ENCODE measurements at regions not wholly inside any gene's neighbourhood (a gene's known extent, or its start where the extent isn't known, plus 50 kb on each side); places are given as distances from the start of the nearest gene placed in this dataset.

DNA sequence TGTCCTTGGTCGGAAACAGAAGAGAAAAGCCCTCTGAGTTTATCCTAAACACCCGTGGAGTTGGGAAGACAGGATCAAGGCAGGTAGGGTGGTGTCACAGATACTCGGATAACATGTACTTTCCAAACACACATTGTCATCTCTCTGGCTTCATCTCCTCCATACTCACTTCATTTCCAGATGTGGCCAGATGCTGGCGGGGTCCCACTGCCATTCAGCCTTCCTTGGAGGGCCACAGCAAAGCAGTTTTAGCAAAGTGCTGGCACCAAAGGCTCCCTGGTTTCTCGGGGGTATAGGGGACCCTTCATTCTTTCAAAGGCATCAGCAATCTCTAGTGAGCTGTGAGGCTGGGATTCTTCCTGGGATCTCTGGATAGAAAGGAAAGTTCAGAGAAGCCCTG is 539.5 kb downstream of the TCERG1L start:
- H3K79me1 ChIP-seq (ENCODE audit: insufficient read depth, low read depth, low read length, poor library complexity, severe bottlenecking), result no peaks in the 10 kb centered on the region
- H3K9ac ChIP-seq (ENCODE audit: extremely low read depth, insufficient read length, low read length), result no peak overlapping the region
- no peak overlapping the region for H2BK120ac ChIP-seq (ENCODE audit: low read depth, low read length, poor library complexity, severe bottlenecking)
- no peak overlapping the region for H3K4me2 ChIP-seq (ENCODE audit: insufficient read depth, insufficient read length, low read length)
- no peaks in the 10 kb centered on the region for H3K27me3 ChIP-seq (ENCODE audit: insufficient read depth, low read length)
- no peak overlapping the region for H2BK20ac ChIP-seq (ENCODE audit: low read depth, low read length, poor library complexity, severe bottlenecking)
- no peak overlapping the region for H3K4ac ChIP-seq (ENCODE audit: low read depth, low read length)
- H4K5ac ChIP-seq (ENCODE audit: insufficient read length, low read depth, low read length), result no peak overlapping the region
- no peak overlapping the region for H2BK15ac ChIP-seq (ENCODE audit: low read depth, low read length)
- Mint-ChIP-seq H3K4me3 (no peak overlapping the region), H3K9me3 (peaks cover 27 to 30% of the 10 kb centered on the region in 2 experiments), H3K36me3 (ENCODE audit: insufficient read depth in 1 of 3, low read depth in 3 of 3) (peaks cover 12 to 15% (median 14%) of the 10 kb centered on the region in 3 experiments), H3K27ac (no peak overlapping the region), H3K4me1 (peaks cover 4 to 11% of the 10 kb centered on the region in 2 experiments; a peak in 3 of 4 replicates), H3K27me3 (ENCODE audit: low read depth) (peaks cover 9% of the 10 kb centered on the region)
- H3K4me1 ChIP-seq (ENCODE audit: insufficient read depth, low read length), result no peaks in the 10 kb centered on the region
- no peaks in the 10 kb centered on the region for H3K23me2 ChIP-seq (ENCODE audit: insufficient read length, low read depth, low read length, poor library complexity, severe bottlenecking)
- WGBS (ENCODE audit: extremely low coverage, insufficient read length, low lambda C conversion rate), result no CpG with 5 or more reads among the region's 5 CpGs
- no peak overlapping the region for H3K23ac ChIP-seq (ENCODE audit: insufficient read length, low read depth, low read length)
- H2AK5ac ChIP-seq (ENCODE audit: insufficient read length, low read length), result no peak overlapping the region
- no peak overlapping the region for H4K8ac ChIP-seq (replicated peaks; ENCODE audit: insufficient read length, low read depth, low read length)
- H4K20me1 ChIP-seq (ENCODE audit: control insufficient read depth, insufficient read depth, insufficient read length), result no peaks in the 10 kb centered on the region
- H3K9me3 ChIP-seq (ENCODE audit: control insufficient read depth, low read depth, low read length), result no peaks in the 10 kb centered on the region
- H3K56ac ChIP-seq (ENCODE audit: insufficient read length, low read depth, low read length), result no peak overlapping the region
- H3K14ac ChIP-seq (ENCODE audit: insufficient read depth, low read length), result no peak overlapping the region
- no peak overlapping the region for H2BK12ac ChIP-seq (ENCODE audit: insufficient read length, low read depth, low read length)
- no peak overlapping the region for H2AFZ ChIP-seq (ENCODE audit: low read length)
- H3K27ac ChIP-seq (ENCODE audit: insufficient read length, low read depth, low read length), result no peak overlapping the region
- H3K18ac ChIP-seq (ENCODE audit: insufficient read length, low read depth, low read length), result no peak overlapping the region
- H3K79me2 ChIP-seq (ENCODE audit: insufficient read depth, low read length), result no peaks in the 10 kb centered on the region
- H3T11ph ChIP-seq (ENCODE audit: low read length), result no peak overlapping the region
- DNase-seq, result no peak
- TF ChIP-seq CTCF (conservative IDR thresholded peaks at IDR 0.05), result no peak
- no peak overlapping the region for H4K91ac ChIP-seq (ENCODE audit: insufficient read length, low read depth, low read length)
- H2BK5ac ChIP-seq (ENCODE audit: insufficient read length, low read length), result no peak overlapping the region

Data from H9 (cell line).